ENCODE measurements at regions not wholly inside any gene's neighbourhood (a gene's known extent, or its start where the extent isn't known, plus 50 kb on each side); places are given as distances from the start of the nearest gene placed in this dataset.

GRCh38 chr11:71184421-71185210 is 67.8 kb downstream of the SHANK2 start:
- no peak for TF ChIP-seq ZNF266 (tag by site-specific recombination; IDR thresholded peaks at IDR 0.05; ENCODE audit: low read depth)
- no peak for TF ChIP-seq CTCF (tag by site-specific recombination; IDR thresholded peaks at IDR 0.05)
- no peak for TF ChIP-seq ZNF169 (tag by site-specific recombination; IDR thresholded peaks at IDR 0.05)
- no peak for TF ChIP-seq BCL11B (tag by site-specific recombination; IDR thresholded peaks at IDR 0.05; ENCODE audit: low read depth)
- TF ChIP-seq MYNN (tag by site-specific recombination; IDR thresholded peaks at IDR 0.05; ENCODE audit: borderline replicate concordance) = no peak
- TF ChIP-seq KLF16 (tag by site-specific recombination; IDR thresholded peaks at IDR 0.05) = no peak

All from HEK293 (cell line).